ENCODE measurements at regions not wholly inside any gene's neighbourhood (a gene's known extent, or its start where the extent isn't known, plus 50 kb on each side); places are given as distances from the start of the nearest gene placed in this dataset.

DNA sequence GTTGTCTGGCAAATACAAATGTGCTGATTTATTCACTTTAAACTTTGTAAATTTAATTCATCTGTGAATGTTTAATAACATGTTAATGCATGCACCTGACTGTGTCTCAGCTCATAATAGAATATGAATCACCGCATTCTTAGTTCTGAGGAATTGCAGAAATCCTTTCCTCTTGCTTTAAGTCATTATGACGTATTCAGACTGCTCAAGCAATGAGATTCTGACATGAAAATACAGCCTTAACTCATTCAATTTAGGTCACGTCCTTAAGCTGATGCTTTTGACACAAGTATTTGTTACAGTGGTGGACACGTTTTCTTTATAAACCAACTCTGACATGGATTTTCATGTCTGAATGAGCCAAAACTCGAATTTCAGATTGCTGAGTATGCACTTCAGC, 541.0 kb upstream of the KLF12 start:
- Histone ChIP-seq H3K4me1 (ENCODE audit: control insufficient read depth, insufficient read depth, low read length) (no peaks in the 10 kb centered on the region), H3K4me3 (ENCODE audit: low read depth in 2 of 2, low read length in 2 of 2) (no peak overlapping the region), H3K36me3 (ENCODE audit: control insufficient read depth, insufficient read depth, low read length) (no peaks in the 10 kb centered on the region), H3K27me3 (ENCODE audit: control insufficient read depth, insufficient read depth, low read length) (no peaks in the 10 kb centered on the region), H3K9me3 (ENCODE audit: control insufficient read depth, insufficient read depth, low read depth, low read length) (no peaks in the 10 kb centered on the region), H3K27ac (ENCODE audit: low read length) (no peak overlapping the region)
- in situ Hi-C loops (cut with HindIII; ENCODE audit: low pct_unique_long_range_greater_than_20kb, low sequenced_read_pairs) (no loop called here), intact Hi-C loops (cut with micrococcal nuclease; ENCODE audit: unreplicated experiment) (no loop called here)
- TF ChIP-seq, protein P1, sequence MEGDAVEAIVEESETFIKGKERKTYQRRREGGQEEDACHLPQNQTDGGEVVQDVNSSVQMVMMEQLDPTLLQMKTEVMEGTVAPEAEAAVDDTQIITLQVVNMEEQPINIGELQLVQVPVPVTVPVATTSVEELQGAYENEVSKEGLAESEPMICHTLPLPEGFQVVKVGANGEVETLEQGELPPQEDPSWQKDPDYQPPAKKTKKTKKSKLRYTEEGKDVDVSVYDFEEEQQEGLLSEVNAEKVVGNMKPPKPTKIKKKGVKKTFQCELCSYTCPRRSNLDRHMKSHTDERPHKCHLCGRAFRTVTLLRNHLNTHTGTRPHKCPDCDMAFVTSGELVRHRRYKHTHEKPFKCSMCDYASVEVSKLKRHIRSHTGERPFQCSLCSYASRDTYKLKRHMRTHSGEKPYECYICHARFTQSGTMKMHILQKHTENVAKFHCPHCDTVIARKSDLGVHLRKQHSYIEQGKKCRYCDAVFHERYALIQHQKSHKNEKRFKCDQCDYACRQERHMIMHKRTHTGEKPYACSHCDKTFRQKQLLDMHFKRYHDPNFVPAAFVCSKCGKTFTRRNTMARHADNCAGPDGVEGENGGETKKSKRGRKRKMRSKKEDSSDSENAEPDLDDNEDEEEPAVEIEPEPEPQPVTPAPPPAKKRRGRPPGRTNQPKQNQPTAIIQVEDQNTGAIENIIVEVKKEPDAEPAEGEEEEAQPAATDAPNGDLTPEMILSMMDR (IDR thresholded peaks at IDR 0.05) = no peak
- TF ChIP-seq SIN3A (IDR thresholded peaks at IDR 0.05; ENCODE audit: borderline replicate concordance, insufficient read depth, low read depth, low read length) = no peak
- TF ChIP-seq TCF7L2 (IDR thresholded peaks at IDR 0.05; ENCODE audit: low read depth, low read length) = no peak
- TF ChIP-seq POLR2AphosphoS5 (IDR thresholded peaks at IDR 0.05; ENCODE audit: low read depth, low read length) = no peak
- TF ChIP-seq, protein P2, sequence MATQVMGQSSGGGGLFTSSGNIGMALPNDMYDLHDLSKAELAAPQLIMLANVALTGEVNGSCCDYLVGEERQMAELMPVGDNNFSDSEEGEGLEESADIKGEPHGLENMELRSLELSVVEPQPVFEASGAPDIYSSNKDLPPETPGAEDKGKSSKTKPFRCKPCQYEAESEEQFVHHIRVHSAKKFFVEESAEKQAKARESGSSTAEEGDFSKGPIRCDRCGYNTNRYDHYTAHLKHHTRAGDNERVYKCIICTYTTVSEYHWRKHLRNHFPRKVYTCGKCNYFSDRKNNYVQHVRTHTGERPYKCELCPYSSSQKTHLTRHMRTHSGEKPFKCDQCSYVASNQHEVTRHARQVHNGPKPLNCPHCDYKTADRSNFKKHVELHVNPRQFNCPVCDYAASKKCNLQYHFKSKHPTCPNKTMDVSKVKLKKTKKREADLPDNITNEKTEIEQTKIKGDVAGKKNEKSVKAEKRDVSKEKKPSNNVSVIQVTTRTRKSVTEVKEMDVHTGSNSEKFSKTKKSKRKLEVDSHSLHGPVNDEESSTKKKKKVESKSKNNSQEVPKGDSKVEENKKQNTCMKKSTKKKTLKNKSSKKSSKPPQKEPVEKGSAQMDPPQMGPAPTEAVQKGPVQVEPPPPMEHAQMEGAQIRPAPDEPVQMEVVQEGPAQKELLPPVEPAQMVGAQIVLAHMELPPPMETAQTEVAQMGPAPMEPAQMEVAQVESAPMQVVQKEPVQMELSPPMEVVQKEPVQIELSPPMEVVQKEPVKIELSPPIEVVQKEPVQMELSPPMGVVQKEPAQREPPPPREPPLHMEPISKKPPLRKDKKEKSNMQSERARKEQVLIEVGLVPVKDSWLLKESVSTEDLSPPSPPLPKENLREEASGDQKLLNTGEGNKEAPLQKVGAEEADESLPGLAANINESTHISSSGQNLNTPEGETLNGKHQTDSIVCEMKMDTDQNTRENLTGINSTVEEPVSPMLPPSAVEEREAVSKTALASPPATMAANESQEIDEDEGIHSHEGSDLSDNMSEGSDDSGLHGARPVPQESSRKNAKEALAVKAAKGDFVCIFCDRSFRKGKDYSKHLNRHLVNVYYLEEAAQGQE (IDR thresholded peaks at IDR 0.05; ENCODE audit: insufficient read depth in 1 of 2, low read depth in 2 of 2, low read length in 1 of 2) = no peak
- BruUV-seq (replicated peaks) = no TSS peak
- ATAC-seq (no peak), DNase-seq (ENCODE audit: low read depth, low spot score) (no peak)
- ChIA-PET CTCF (no interaction called here), POLR2A (no interaction called here)

DNA sequence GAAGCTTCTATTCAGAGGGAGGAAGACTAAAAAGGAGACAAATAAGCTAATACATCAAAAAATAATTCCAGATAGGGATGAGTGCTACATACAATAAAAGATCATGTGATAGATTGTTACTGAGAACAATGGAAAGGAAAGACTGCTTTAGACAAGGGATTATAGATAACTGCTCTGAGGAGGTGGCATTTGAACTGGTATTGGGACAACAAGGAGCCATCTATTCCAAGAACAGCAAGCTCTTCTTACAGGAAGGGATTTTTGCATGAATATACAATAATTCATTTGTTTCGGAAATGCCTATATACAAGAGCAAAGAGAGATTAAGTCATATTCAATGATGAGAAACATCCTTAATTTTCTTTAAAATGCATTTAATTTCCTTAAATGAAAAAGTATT, 540.5 kb upstream of the KLF12 start:
- TF ChIP-seq, protein P1 (IDR thresholded peaks at IDR 0.05) = no peak
- no peak for TF ChIP-seq SIN3A (IDR thresholded peaks at IDR 0.05; ENCODE audit: borderline replicate concordance, insufficient read depth, low read depth, low read length)
- TF ChIP-seq, protein P2 (IDR thresholded peaks at IDR 0.05; ENCODE audit: insufficient read depth in 1 of 2, low read depth in 2 of 2, low read length in 1 of 2) = no peak
- no peak for TF ChIP-seq TCF7L2 (IDR thresholded peaks at IDR 0.05; ENCODE audit: low read depth, low read length)
- no peak for TF ChIP-seq POLR2AphosphoS5 (IDR thresholded peaks at IDR 0.05; ENCODE audit: low read depth, low read length)

More for the DNA sequence above, 540.5 kb upstream of the KLF12 start:
- CTCF ChIA-PET = no interaction called here
- in situ Hi-C loops (cut with HindIII; ENCODE audit: low pct_unique_long_range_greater_than_20kb, low sequenced_read_pairs) (no loop called here), intact Hi-C loops (cut with micrococcal nuclease; ENCODE audit: unreplicated experiment) (no loop called here)
- H3K27ac ChIP-seq (ENCODE audit: low read length) = no peak overlapping the region
- H3K27me3 ChIP-seq (ENCODE audit: control insufficient read depth, insufficient read depth, low read length) = no peaks in the 10 kb centered on the region
- no peaks in the 10 kb centered on the region for H3K36me3 ChIP-seq (ENCODE audit: control insufficient read depth, insufficient read depth, low read length)
- no peaks in the 10 kb centered on the region for H3K4me1 ChIP-seq (ENCODE audit: control insufficient read depth, insufficient read depth, low read length)
- no TSS peak for BruUV-seq (replicated peaks)
- no peaks in the 10 kb centered on the region for H3K9me3 ChIP-seq (ENCODE audit: control insufficient read depth, insufficient read depth, low read depth, low read length)
- DNase-seq (ENCODE audit: low read depth, low spot score) (no peak), ATAC-seq (no peak)
- POLR2A ChIA-PET = no interaction called here
- H3K4me3 ChIP-seq (ENCODE audit: low read depth in 2 of 2, low read length in 2 of 2) = no peak overlapping the region

All from Panc1 (cell line).